ELF-1 (cell line): ENCODE measurements at regions not wholly inside any gene's neighbourhood (a gene's known extent, or its start where the extent isn't known, plus 50 kb on each side); places are given as distances from the start of the nearest gene placed in this dataset.

Experiments
- DNase-seq: peaks from one replicate; pipeline ENCODE4 v3.0.0-alpha.2; 2016; ENCODE audit warnings: low read depth, low spot score

GRCh38 chr3:103055021-103055520, 620.3 kb downstream of the ZPLD1 start:
- no peak for DNase-seq

- no peak for DNase-seq
These were observed 621.7 kb downstream of the ZPLD1 start for GRCh38 chr3:103056542-103056941.

DNA sequence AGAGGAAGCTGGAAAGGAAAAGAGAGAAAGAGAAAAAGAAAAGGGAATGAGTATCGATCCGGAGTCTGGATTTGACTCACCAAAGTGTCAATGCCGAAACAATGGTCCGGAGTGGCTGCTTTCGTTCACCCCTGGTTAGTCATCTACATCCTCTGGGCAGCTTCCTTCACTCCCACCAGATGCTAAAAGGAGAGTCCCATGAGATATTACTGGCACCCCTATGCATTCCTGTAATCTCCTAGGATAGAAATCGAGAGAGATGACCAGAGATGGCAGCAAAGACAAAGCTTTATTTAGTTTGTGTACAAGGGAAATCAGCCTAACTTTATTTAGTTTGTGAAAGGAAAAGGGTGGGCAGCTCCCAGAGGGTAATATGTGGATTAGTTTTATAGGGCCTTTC, 622.2 kb downstream of the ZPLD1 start:
- DNase-seq = no peak

DNA sequence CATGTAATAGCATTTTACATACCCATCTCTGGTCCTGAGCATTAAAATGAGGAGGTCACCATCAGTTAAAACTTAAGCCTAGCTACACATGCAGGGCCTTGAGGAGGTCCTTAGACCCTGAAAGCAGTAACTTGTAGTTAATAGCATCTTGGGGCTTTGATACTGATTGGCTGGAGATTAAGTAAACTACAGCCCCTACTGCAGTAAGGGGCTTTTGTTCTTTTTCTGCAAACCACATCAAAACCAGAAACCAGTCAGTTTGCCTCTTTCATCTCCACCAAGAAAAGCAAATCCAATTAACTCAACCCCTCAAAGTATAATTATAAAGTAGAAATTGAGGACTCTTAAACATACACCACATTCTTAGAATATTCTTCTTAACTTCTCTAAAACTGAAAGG, 622.7 kb downstream of the ZPLD1 start:
- DNase-seq = no peak

GRCh38 chr3:103059432-103059831, 624.6 kb downstream of the ZPLD1 start:
- DNase-seq = no peak

- no peak for DNase-seq
These were observed 625.4 kb downstream of the ZPLD1 start for GRCh38 chr3:103060242-103060641.

DNA sequence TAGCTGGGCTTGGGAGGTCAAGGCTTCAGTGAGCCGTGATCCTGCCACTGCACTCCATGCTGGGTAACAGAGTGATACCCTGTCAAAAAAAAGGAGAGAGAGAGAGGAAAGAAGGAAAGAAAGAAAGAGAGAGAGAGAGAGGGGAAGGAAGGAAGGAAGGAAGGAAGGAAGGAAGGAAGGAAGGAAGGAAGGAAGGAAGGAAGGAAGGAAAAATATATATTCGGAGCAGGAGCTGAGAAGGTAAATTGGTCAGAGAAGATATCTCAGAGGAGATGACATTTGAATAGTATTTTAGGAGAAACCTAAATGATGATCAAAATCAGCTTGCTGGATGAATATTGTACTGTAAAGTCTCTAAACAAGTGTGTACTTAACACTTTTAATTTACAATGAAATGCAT, 633.1 kb downstream of the ZPLD1 start:
- no peak for DNase-seq

- DNase-seq = no peak
These were observed 640.5 kb downstream of the ZPLD1 start for GRCh38 chr3:103075282-103075681.

DNA sequence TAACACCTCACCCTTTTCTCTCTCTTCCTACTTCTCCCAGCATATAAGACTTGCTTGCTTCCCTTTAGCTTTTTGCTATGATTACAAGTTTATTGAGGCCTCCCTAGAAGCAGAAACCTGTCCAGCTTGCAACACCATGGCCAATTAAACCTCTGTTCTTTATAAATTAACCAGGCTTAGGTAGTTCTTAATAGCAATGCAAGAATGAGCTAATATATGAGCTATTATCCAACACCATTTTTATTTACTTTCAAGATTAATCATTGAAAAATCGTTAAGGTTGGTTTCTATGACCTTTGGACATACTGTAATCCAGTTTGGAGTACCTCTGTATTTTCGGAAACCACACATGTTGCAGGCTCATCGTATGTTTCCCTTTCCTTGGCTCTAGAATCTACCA, 643.1 kb downstream of the ZPLD1 start:
- no peak for DNase-seq

GRCh38 chr3:103082501-103082900, 647.7 kb downstream of the ZPLD1 start:
- no peak for DNase-seq

DNA sequence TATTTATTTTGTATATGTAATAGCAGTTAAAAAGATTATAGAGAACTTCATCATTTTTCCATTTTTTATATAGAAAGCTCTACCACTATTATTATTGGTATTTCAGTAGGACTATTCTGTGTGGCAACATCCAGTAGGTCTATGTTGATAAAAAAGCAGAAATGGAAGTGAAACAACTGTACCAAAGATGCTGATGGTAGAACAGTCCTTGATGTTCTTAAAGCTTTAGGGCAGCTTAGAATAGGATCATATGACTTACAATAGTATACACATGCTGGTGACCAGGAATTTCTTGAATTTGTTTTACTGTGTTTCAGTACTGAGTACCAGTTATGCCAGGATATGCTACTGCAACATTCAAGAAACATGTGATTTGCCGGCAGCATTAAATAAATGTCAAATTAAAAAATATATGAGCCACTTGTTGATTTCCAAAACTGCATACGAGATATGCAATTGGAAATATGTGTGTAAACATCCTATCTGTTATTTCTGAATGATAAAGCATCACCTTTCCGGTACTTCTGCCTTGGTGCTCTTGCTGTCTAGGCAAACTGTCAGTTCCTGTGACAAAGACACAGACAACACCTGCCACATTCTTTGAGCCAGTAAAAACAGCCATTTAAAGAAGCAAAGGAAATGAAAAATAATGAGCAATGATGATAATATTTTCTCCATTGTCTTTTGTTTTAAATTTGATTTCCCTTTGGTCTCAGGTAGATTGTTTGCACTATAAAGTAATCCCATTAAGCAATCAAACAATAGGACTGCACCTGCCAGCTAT, 649.2 kb downstream of the ZPLD1 start:
- DNase-seq = no peak

- no peak for DNase-seq
These were observed 650.6 kb downstream of the ZPLD1 start for GRCh38 chr3:103085465-103085864.

- DNase-seq = no peak
These were observed 654.9 kb downstream of the ZPLD1 start for GRCh38 chr3:103089758-103090157.

DNA sequence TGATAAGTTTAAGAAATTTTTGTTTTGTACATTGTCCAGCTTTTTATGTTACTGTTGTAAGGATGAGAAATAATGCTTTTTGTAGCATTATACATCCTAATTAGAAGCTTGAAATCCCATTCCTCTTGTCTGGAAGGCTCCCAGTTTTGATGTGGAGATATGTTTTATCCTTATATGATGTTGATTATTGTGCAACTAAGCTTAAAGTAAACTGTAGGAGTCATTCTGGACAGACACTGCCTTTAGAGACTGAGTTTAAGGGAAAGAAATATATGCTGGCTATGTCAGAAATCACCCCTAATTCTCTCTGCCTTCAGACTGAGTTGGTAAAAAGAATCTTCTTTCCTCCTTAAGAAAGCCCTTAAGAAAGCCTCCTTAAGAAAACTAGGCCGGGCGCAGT, 670.4 kb downstream of the ZPLD1 start:
- no peak for DNase-seq

- no peak for DNase-seq
These were observed 677.5 kb downstream of the ZPLD1 start for GRCh38 chr3:103112273-103112672.

DNA sequence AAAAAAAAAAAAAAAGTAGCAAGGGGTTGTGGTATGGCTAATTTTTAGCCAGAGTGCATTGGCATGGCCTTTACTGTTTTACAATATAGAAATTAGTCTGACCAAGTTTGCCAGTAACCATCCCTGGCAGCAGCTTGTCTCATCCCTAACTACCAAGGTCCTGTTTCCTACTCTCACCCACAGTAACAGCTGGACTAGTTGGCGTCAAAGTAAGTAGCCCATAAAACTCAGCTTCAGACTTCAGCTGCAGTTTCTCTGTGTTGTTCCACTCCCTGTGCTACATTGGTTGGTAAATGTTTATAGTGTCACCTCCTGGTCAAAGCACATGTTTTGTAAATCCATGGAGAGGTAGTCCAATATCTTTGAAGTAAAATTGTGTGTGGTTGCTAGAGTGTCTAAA, 691.3 kb downstream of the ZPLD1 start:
- DNase-seq = no peak

- DNase-seq = no peak
These were observed 692.3 kb downstream of the ZPLD1 start for GRCh38 chr3:103127098-103127630.

DNA sequence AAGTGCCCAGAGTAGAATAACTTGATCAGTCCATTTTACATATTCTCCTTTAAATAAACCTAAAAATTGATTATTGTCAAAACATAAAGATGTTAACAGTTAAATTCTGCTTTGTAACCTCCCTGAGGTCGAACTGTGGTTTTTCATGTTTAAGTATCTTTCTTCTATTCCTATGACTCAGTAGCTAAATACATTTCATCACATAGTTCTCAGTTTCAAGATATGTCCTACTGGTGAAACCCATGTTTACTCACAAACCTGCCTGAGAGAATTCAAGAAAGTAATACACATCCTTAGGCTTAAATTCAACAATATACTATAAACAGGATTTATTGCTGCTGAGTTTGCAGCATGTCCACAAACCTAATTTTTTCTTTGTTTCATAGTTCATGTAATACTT, 692.9 kb downstream of the ZPLD1 start:
- DNase-seq = no peak

- DNase-seq = no peak
These were observed 699.4 kb downstream of the ZPLD1 start for GRCh38 chr3:103134023-103134724.

GRCh38 chr3:103136621-103137020, 701.8 kb downstream of the ZPLD1 start:
- no peak for DNase-seq

DNA sequence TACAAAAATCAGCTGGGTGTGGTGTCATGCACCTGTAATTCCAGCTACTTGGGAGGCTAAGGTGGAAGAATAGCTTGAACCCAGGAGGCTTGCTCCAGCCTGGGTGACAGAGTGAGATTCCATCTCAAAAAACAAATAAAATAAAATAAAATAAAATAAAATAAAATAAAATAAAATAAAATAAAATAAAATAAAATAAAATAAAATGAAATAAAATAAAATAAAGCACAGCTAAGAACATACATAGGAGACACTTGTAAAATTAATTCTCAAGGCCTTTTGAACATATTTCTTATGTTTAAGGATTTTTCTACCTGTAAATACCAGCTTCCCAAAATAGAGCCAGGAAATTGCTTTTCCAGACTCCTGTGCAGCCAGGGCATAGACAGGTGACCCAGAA, 703.0 kb downstream of the ZPLD1 start:
- DNase-seq = no peak

DNA sequence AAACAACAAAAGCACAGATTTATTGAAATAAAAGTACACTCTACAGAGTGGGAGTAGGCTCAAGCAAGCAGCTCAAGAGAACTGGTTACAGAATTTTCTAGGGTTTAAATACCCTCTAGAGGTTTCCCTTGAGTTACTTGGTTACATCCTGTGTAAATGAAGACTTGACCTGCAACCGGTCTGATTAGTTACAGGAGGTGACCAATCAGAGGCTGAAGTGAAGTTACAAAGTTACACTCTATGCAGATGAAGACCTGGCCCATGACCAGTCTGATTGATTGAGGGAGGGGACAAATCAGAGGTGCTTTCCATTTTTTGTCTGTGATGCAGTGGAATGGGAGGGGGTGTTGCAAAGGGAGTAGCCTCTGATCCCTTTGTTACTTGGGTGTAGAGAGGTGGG, 723.4 kb downstream of the ZPLD1 start:
- DNase-seq = no peak

GRCh38 chr3:103166890-103167289, 732.1 kb downstream of the ZPLD1 start:
- DNase-seq = no peak
